GM12865 (cell line): ENCODE measurements at regions not wholly inside any gene's neighbourhood (a gene's known extent, or its start where the extent isn't known, plus 50 kb on each side); places are given as distances from the start of the nearest gene placed in this dataset.

Experiments used
- DNase-seq: peaks from one replicate; pipeline ENCODE4 v3.0.0; 2010; ENCODE audit warnings: low read depth
- H3K4me3 ChIP-seq: 2 replicates; pipeline ENCODE4 v1.5.1; 2011; ENCODE audit warnings: mild to moderate bottlenecking, low read depth, low read length, control low read depth
- TF ChIP-seq, protein P1 (sequence below): IDR thresholded peaks from 2 replicates; pipeline ENCODE4 v1.5.1; 2011; ENCODE audit warnings: low read length, control low read depth, low read depth, inconsistent platforms; ENCODE audit not compliant: insufficient read depth; ENCODE audit errors: missing control alignments

DNA sequence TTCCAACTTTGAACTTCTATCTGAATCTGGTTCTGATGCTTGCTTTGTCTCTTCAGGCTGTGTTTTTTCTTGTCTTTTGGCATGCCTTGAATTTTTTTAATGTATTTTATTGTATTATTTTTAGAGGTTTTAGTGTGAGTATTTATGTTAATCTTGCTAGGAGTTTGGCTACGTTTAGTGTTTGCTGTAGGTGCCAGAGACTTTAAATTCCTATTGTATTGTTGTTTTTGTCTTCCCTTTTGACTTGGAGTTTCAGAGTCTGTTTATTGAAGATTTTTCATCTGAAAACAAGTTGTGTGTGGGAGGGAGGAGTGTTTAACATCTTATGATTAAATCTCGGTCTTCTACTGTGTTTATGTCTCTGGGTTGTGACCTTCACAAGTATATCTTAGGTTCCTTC, 956.8 kb downstream of the TLE1 start:
- H3K4me3 ChIP-seq: no peak overlapping the region
- TF ChIP-seq, protein P1, sequence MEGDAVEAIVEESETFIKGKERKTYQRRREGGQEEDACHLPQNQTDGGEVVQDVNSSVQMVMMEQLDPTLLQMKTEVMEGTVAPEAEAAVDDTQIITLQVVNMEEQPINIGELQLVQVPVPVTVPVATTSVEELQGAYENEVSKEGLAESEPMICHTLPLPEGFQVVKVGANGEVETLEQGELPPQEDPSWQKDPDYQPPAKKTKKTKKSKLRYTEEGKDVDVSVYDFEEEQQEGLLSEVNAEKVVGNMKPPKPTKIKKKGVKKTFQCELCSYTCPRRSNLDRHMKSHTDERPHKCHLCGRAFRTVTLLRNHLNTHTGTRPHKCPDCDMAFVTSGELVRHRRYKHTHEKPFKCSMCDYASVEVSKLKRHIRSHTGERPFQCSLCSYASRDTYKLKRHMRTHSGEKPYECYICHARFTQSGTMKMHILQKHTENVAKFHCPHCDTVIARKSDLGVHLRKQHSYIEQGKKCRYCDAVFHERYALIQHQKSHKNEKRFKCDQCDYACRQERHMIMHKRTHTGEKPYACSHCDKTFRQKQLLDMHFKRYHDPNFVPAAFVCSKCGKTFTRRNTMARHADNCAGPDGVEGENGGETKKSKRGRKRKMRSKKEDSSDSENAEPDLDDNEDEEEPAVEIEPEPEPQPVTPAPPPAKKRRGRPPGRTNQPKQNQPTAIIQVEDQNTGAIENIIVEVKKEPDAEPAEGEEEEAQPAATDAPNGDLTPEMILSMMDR: no peak
- DNase-seq: no peak

DNA sequence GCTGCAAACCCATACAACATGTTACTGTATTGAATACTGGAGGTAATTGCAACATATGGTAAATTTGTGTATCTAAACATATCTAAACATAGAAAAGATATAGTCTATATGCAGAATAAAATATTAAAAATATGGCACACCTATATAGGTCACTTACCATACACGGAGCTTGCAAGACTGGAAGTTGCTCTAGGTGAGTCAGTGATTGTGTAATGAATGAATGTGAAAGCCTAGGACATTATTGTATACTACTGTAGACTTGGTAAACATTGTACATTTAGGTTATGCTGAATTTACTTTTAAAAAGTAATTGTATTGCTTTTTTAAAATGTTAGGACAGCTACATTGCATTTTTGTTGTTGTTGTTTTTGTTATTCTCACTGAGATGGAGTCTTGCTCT, 968.8 kb downstream of the TLE1 start:
- DNase-seq: no peak
- TF ChIP-seq, protein P1: no peak
- no peak overlapping the region for H3K4me3 ChIP-seq

DNA sequence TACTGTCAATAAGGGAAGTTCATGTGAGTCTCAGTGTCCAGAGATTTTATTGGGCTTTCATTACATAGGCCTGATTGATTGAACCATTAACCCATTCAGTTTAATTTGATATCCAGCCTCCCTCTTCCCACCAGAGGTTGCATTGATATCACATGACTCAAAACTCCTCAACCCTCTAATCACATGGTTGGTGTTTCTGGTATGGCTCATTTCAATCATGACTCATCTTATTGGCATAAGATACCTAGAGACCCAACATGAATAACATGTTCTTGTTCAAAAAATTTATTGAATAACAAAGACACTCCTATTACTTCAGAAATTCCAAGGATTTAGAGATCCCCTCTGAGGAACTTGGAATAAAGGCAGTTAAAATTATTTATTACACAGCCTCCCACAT, 982.2 kb downstream of the TLE1 start:
- TF ChIP-seq, protein P1: no peak
- no peak for DNase-seq
- no peak overlapping the region for H3K4me3 ChIP-seq

DNA sequence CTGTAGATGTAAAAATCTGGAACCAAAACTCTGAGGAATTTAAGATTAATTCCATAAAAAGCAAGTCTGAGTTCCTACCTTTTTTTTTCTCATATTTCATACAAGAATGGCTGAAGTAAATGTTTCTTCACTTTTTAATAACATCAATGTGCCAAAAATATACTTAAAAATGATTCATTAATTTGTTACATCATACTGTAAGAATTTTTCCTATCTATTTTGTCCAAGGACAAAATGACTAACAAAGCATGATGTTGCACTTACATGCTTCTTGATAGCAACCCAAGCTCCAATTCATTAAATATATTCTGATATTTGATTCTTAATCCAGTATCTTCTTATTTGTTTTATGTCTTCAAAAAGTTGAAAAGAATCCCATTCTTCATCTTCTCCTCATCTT, 988.3 kb downstream of the TLE1 start:
- DNase-seq: no peak
- TF ChIP-seq, protein P1: no peak
- no peak overlapping the region for H3K4me3 ChIP-seq

DNA sequence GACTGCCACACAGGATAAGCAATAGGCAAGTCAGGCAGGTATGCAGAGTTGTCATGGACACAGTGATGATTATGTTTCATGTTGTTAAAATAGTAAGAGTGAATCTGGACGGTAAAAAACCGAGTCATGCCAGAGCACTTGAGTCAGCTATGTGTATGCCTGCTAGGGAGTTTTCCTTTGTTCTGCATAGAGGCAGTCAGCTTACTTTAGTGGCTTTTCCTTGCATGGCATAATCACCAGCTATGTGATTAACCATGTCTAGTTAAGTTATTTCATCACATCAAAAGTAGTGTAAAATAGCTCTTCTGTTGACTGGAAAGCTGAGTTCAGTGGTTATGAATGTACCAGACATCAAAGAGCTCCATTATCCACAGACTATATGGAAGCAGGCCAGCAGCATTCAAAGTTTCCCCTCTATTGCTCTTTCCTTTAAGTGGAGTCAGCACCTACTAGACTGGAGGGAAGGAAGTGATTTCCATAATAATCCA, 989.8 kb downstream of the TLE1 start:
- no peak overlapping the region for H3K4me3 ChIP-seq
- TF ChIP-seq, protein P1: no peak
- no peak for DNase-seq

DNA sequence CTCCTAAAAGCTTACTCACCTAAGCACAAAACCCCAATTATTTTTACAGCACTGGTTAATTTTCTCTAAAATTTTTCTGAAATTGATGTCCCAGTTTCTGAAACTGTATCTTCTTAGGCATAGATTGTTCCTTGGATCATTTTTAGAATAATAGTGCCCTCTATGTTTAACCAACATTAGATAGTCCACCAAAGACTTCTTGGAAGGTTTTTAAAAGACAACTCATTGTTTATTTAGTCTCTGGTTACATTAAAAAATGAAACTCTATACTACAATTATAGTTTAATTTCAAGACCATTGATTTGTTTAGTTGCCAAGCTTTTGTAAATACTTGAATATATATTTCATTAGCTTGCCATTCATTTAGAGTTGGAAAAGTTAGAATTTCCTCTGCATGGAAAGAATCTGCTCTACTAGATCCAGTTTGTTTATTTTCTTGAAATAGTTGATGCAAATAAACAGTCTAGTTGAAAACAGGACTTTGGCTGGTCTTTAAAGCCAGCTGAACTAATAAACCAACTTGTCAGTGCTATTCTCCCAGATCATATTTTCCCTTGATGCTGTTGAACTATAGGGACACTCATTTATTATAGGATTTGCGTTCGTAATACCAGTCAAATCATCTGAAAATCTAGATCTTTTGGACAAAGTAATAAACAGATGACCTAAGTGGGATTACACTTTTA, 990.5 kb downstream of the TLE1 start:
- DNase-seq: no peak
- no peak overlapping the region for H3K4me3 ChIP-seq
- TF ChIP-seq, protein P1: no peak

DNA sequence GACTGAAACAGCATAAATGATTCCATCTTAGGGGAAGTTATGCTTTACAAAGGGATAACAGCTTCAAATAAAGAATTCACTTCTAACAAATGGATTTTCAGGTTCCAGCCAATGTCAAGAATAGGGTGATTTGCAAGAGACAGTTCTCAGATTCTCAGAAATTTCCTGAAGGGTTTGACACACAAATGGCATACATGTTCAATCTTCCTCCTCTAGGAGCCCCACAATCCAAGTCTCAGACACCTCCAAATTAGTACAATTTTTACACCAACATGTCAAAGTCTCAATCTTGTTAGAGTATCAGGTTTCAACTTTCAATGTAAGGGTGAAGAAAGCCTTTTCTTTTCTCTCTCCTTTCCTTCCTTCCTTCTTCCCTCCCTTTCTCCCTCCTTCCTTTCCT, 996.6 kb downstream of the TLE1 start:
- DNase-seq: no peak
- TF ChIP-seq, protein P1: no peak
- H3K4me3 ChIP-seq: no peak overlapping the region
